HG02840 (cell line): ENCODE measurements at regions not wholly inside any gene's neighbourhood (a gene's known extent, or its start where the extent isn't known, plus 50 kb on each side); places are given as distances from the start of the nearest gene placed in this dataset.
"Not testable (repeated sequence)": the region's sequence is repeated elsewhere in the genome, so short reads cannot be mapped to it uniquely, and the experiment has no call there.

Experiments used
- ATAC-seq: cut with Tn5 transposase; IDR thresholded peaks from one replicate; pipeline ENCODE4 v1.9.1; 2021; ENCODE audit warnings: mild to moderate bottlenecking, moderate library complexity, moderate number of reproducible peaks; ENCODE audit not compliant: unreplicated experiment, low FRiP score

DNA sequence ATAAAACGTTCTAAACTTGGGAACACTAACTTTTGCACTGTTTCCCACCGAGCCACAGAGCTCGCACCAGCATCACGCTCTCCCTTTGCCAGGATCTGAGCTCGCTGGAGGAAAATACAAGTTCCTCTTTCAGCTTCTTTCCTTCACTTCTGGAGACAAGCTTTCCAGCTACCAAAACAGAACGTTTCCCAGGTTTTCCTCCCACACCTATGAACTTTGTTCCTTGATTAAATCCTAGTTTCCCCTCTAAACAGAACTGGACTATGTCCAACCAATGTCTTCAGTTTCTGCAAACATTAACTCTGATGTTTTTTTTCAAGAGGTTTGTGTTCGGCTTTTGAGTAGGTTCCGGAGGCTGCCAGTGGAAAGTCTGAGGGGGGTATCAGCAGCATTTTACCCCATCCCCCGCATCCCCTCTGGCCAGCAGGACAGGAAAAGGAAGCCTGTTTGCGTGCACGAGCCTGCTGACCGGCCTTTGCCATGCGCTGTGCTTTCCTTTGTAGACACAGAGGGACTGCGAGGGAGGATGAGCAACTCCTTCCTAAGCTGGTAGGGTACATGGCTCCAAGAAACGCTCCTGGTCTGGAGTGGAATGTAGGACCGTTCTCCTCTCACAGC is 135.5 kb downstream of the LY86 start:
- ATAC-seq = no peak

DNA sequence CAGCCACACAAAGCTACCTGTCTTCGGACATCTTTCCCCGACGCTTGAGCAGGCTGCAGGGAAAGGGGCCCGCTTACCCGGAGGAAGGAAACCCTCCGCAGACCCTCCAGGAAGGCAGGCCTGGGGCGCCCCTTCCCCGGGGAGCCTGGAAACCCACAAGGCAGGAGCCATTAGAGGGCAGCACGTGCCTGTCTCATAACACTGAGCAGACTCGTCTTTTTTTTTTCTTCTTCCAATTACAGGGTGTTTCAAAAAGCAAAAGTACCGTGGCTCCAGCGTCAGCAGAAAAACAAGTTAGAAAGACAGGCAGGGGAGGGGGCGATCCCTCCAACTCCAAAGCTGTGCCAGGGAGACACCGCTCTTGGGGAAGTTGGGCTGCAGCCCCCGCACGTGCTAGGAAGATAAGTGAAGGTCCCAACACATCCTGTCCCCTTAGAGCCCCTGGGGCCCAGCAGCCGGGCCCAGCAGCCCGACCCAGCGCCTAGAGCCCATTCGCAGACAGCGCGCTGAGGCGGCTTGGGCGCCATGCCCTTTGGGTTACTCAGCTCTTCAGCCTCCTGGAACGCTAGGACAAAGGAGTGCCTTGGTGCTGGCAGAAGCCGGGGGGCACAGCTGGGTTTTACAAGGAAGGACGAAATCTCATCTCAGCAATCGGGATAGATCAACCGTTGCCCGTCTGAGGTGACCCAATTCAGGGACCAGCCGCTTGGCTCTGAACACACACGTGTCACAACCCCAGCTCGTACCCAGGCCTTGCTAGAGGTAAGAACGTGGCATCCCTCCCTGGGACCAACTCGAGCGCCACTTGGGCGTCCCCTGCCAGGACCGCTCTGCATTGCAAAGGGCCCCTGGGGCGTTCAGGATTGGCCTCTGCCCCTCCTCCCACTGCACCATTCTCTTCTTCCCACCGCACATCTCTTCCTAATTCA is 136.3 kb downstream of the LY86 start:
- no peak for ATAC-seq

- ATAC-seq = no peak
Measured at GRCh38 chr6:6725468-6726209, 137.1 kb downstream of the LY86 start.

DNA sequence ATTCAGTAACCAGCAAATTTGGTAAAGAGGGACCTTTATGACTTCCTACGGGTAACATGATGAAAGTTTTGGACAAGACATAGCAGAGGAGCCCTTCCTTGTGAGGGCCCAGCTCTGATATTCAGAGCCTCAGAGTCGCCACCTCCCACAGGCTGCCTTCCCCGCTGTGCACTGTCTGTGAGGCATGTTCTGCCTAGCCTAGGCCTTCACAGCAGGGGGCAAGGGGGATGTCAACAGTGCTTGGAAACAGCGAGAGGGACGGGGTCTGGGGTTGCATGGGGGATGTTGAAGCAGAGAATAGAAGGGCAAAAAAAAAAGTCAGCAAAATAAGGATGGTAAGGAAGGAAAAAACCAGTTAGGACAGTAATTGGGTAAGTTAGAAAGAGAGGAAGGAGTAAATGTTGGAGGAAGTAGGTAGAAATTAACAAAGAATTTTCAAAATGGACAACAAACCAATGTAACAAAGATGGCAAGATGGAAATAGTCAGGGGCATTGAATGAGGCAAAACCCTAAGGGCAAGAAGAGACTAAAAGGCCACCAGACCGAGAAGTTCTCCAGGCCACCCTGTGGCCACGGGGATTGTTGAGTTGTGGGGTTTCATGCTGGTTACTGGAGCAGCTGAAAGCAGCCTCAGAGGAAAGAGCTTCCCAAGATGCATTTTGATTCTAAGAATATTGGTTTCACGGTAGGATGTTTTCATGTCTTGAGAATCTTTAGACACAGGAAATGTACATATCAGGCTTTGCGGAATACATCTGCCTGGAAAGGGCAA is 139.8 kb downstream of the LY86 start:
- no peak for ATAC-seq

DNA sequence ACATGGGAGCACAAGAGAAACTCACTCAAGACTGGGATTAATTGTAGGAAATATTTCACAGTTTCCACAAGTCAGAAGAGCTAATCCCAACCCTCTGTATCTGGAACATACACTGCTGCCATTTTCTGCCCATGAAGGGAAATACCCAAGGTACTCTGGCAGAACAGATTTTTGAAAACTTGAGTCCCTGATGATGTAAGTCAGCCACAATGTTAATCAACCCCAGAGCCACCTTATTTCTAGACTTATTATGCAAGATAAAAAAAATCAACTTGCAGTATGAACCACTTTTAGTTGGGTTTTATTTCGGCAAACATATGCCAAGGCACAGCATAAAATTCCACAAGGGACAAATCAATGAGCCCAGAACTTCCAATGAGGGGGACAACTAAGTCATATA is 141.5 kb downstream of the LY86 start:
- no peak for ATAC-seq

DNA sequence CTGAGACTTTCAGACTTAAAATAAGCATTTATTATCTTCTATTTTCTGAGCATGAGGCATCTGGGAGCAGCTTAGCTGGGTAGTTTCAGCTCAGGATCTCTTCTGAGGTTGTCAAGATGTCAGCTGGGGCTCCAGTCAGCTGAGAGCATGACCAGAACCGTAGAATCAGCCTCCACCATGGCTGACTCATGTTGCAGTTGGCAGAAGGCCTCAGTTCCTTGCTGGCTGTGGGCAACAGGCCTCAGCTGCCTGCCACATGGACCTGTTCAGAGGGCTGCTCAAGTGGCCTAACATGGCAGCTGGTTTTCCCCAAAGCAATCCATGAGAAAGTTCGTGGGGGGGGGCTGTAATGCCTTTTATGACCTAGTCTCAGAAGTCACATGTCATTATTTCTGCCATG is 142.3 kb downstream of the LY86 start:
- ATAC-seq = no peak

DNA sequence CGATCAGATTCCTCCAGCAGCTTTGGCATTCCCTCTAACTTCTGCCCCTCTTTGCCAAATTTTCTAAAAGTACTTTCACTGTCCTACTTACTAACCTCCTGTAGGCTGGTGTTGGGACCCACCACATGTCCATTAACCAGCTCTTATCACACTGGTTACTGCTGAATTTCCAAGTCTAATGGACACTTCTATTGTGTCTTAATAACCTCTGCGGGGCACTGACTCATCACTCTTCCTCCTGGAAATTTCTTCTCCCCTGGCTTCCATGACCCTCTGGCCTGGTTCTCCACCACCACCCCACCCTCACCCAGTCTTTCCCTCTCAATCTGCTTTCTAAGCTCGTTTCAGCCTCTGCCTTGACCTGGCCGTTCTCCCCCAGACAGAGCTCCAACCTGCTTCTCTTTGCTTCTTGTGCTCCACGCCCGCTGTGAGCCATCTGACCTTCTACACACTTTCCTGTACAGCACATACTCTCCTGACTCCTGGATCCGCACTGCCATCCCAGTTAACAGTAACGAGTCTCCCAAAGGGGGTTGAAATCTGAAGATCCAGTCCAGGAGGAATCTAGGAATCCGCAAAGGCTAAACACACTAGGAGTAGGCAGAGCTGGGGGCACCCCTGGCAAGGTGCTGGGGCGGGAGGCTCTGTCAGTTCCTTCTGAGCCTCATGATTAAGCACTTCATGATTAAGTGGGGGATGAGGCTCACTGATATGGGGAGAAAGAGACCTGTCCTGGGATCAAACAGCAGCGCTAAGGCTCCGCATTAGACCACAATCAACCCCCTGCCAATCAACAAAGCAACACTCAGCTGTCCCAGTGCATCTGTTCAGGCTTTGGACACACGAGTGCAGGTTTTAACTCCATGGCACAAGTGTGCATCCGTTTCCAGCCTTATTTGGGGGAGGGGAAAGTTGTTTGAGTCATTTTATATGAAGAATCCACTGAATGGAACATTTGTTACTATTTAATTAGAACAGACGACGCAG is 146.3 kb downstream of the LY86 start:
- no peak for ATAC-seq

GRCh38 chr6:6736791-6737654 is 148.5 kb downstream of the LY86 start:
- ATAC-seq = no peak

- no peak for ATAC-seq
Measured at GRCh38 chr6:6737671-6738070, 149.2 kb downstream of the LY86 start.

DNA sequence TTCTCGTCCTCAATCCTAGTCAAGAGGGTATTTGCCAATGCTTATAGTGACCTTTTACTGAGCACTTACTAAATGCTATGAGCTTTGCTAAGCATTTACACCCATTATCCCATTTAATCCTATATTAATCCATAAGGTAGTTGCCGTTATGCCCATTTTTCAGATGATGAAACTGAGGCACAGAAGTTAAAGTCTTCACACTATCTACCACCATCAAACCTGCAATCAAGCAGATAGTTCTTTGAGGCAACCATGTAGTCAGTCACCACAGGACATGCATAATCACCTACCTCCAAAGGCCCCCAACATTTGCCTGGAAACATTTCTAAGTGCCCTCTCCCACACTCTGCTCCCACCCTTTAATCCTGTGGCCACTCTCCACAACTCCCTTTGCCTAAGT is 149.6 kb downstream of the LY86 start:
- ATAC-seq = no peak

GRCh38 chr6:6738922-6739716 is 150.6 kb downstream of the LY86 start:
- no peak for ATAC-seq

GRCh38 chr6:6740595-6740994 is 152.1 kb downstream of the LY86 start:
- no peak for ATAC-seq

- no peak for ATAC-seq
Measured at GRCh38 chr6:6741264-6741663, 152.7 kb downstream of the LY86 start.

DNA sequence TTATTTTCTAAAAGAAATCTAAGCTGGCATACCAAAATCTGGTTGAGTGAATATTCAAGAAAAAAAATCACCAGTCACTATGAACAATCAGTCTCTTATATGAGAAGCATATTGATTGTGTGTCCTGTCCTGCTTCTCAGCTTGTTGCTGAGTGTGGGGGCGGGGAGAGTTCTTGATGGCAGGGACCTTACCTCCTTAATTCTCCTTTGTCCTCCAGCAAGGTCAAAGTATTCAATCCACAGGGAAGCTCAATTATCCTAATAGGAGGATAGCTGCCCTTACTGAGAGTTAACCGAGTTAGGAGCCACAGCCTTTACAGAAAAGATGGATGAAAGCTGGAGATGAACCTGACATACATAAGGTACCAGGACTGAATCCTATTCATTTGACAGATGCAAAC is 154.0 kb downstream of the LY86 start:
- no peak for ATAC-seq

- no peak for ATAC-seq
Measured at GRCh38 chr6:6744551-6744950, 156.0 kb downstream of the LY86 start.

DNA sequence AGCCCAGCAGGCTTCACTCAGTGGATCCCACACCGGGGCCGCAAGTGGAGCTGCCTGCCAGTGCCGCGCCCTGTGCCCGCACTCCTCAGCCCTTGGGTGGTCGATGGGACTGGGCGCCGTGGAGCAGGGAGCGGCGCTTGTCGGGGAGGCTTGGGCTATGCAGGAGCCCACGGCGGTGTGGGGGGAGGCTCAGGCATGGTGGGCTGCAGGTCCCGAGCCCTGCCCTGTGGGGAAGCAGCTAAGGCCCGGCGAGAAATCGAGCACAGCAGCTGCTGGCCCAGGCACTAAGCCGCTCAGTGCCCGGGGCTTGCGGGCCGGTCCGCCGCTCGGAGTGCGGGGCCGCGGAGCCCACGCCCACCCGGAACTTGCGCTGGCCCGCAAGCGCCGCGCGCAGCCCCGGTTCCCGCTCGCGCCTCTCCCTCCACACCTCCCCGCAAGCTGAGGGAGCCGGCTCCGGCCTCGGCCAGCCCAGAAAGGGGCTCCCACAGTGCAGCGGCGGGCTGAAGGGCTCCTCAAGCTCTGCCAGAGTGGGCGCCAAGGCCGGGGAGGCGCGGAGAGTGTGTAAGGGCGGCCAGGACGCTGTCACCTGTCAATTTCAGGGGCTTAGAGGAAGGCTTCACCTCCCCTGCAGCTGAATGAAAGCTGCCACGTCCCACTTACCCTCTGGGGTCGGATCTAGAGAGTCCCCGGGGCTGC is 157.3 kb downstream of the LY86 start:
- ATAC-seq = not testable (repeated sequence)

- no peak for ATAC-seq
Measured at GRCh38 chr6:6746333-6746969, 157.9 kb downstream of the LY86 start.
